Activated naive CD4-positive, alpha-beta T cell treated with anti-CD3 and anti-CD28 coated beads, Interleukin-2, amount 50 U/mL, for 72 hours (primary cell): ENCODE measurements at regions not wholly inside any gene's neighbourhood (a gene's known extent, or its start where the extent isn't known, plus 50 kb on each side); places are given as distances from the start of the nearest gene placed in this dataset.
"Not testable (repeated sequence)": the region's sequence is repeated elsewhere in the genome, so short reads cannot be mapped to it uniquely, and the experiment has no call there.

ENCODE experiments used
- ATAC-seq, 2 donors: fragments of 150-1000 bp; cut with Tn5 transposase; 2 replicates each; pipeline ENCODE4 v1.10.0; 2021; ENCODE audit warnings: mild to moderate bottlenecking in 2 of 2, moderate library complexity in 2 of 2
- DNase-seq, 2 donors: peaks; one replicate each; pipeline ENCODE4 v3.0.0; 2021 to 2022; ENCODE audit warnings: low spot score in 2 of 2
- H3K27ac Mint-ChIP-seq, 2 donors: one replicate each; pipeline ENCODE4 v1.8.0; 2022; ENCODE audit warnings: mild to moderate bottlenecking in 2 of 2, mixed read lengths in 2 of 2
- H3K36me3 Mint-ChIP-seq, 2 donors: one replicate each; pipeline ENCODE4 v1.8.0; 2022; ENCODE audit warnings: mixed read lengths in 2 of 2
- H3K9me3 Mint-ChIP-seq, 2 donors: one replicate each; pipeline ENCODE4 v1.8.0; 2022; ENCODE audit warnings: mixed read lengths in 2 of 2

- H3K9me3 Mint-ChIP-seq: peaks cover 10 to 11% of the 10 kb centered on the region in 2 donors
- H3K27ac Mint-ChIP-seq: peak overlapping the region in 1 of 2 donors; percentile 90
Observed at GRCh38 chr6:157753291-157753690, 69.8 kb upstream of the SNX9 start.

GRCh38 chr6:157753801-157754200, 69.2 kb upstream of the SNX9 start:
- ATAC-seq: peak in 1 of 2 donors; percentile 10
- H3K9me3 Mint-ChIP-seq: peaks cover 10 to 11% of the 10 kb centered on the region in 2 donors
- peaks cover 0 to 34% of the 10 kb centered on the region in 2 donors for H3K36me3 Mint-ChIP-seq
- not testable (repeated sequence) for DNase-seq
- peak overlapping the region in 1 of 2 donors; percentile 90 for H3K27ac Mint-ChIP-seq

More at GRCh38 chr6:157753291-157753690, 69.8 kb upstream of the SNX9 start:
- no peak for DNase-seq
- peaks cover 0 to 34% of the 10 kb centered on the region in 2 donors for H3K36me3 Mint-ChIP-seq
- no peak for ATAC-seq

GRCh38 chr6:157754351-157754750, 68.7 kb upstream of the SNX9 start:
- DNase-seq (no peak), ATAC-seq (no peak)
- Mint-ChIP-seq H3K9me3 (peaks cover 10 to 11% of the 10 kb centered on the region in 2 donors), H3K27ac (peak overlapping the region; percentile 65 to 90), H3K36me3 (peaks cover 0 to 34% of the 10 kb centered on the region in 2 donors)

GRCh38 chr6:157755032-157755745, 67.9 kb upstream of the SNX9 start:
- H3K27ac Mint-ChIP-seq: peak overlapping the region; percentile 90 to 95
- peaks cover 9 to 10% of the 10 kb centered on the region in 2 donors for H3K9me3 Mint-ChIP-seq
- peaks cover 0 to 34% of the 10 kb centered on the region in 2 donors for H3K36me3 Mint-ChIP-seq
- no peak for DNase-seq
- ATAC-seq: peak; percentile 11 to 47

- Mint-ChIP-seq H3K9me3 (peaks cover 5 to 7% of the 10 kb centered on the region in 2 donors), H3K36me3 (peaks cover 0 to 31% of the 10 kb centered on the region in 2 donors), H3K27ac (peak overlapping the region; percentile 90 to 95)
- DNase-seq (peak; percentile 65 to 80), ATAC-seq (peak; percentile 88 to 89)
Observed at GRCh38 chr6:157755746-157756411, 67.2 kb upstream of the SNX9 start.

GRCh38 chr6:157756708-157757429, 66.2 kb upstream of the SNX9 start:
- DNase-seq (peak; percentile 79 to 82), ATAC-seq (peak in 1 of 2 donors; percentile 22)
- Mint-ChIP-seq H3K9me3 (no peaks in the 10 kb centered on the region), H3K36me3 (peaks cover 0 to 21% of the 10 kb centered on the region in 2 donors), H3K27ac (peak overlapping the region; percentile 90 to 95)

GRCh38 chr6:157757430-157758403, 65.3 kb upstream of the SNX9 start:
- H3K36me3 Mint-ChIP-seq: peaks cover 0 to 12% of the 10 kb centered on the region in 2 donors
- no peaks in the 10 kb centered on the region for H3K9me3 Mint-ChIP-seq
- H3K27ac Mint-ChIP-seq: peak overlapping the region; percentile 46 to 90
- DNase-seq (no peak), ATAC-seq (no peak)

GRCh38 chr6:157758516-157759023, 64.5 kb upstream of the SNX9 start:
- ATAC-seq (no peak), DNase-seq (no peak)
- H3K27ac Mint-ChIP-seq: peak overlapping the region in 1 of 2 donors; percentile 90
- H3K9me3 Mint-ChIP-seq: no peaks in the 10 kb centered on the region
- H3K36me3 Mint-ChIP-seq: peaks cover 0 to 4% of the 10 kb centered on the region in 2 donors

- Mint-ChIP-seq H3K27ac (peak overlapping the region in 1 of 2 donors; percentile 90), H3K36me3 (no peaks in the 10 kb centered on the region), H3K9me3 (no peaks in the 10 kb centered on the region)
- ATAC-seq (no peak), DNase-seq (no peak)
Observed at GRCh38 chr6:157759028-157759427, 64.0 kb upstream of the SNX9 start.

- H3K36me3 Mint-ChIP-seq: peaks cover 4 to 5% of the 10 kb centered on the region in 2 donors
- DNase-seq: no peak
- ATAC-seq: no peak
- H3K9me3 Mint-ChIP-seq: no peaks in the 10 kb centered on the region
- peak overlapping the region; percentile 93 to 98 for H3K27ac Mint-ChIP-seq
Observed at GRCh38 chr6:157760137-157760536, 62.9 kb upstream of the SNX9 start.

GRCh38 chr6:157760589-157761330, 62.3 kb upstream of the SNX9 start:
- ATAC-seq: peak in 1 of 2 donors; percentile 21
- DNase-seq: peak in 1 of 2 donors; percentile 33

GRCh38 chr6:157761331-157761921, 61.6 kb upstream of the SNX9 start:
- peak in 1 of 2 donors; percentile 48 for DNase-seq
- H3K27ac Mint-ChIP-seq: peak overlapping the region; percentile 93 to 98
- no peaks in the 10 kb centered on the region for H3K9me3 Mint-ChIP-seq
- peaks cover 4 to 6% of the 10 kb centered on the region in 2 donors for H3K36me3 Mint-ChIP-seq
- ATAC-seq: peak; percentile 48 to 64

More at GRCh38 chr6:157760589-157761330, 62.3 kb upstream of the SNX9 start:
- Mint-ChIP-seq H3K27ac (peak overlapping the region; percentile 93 to 98), H3K36me3 (peaks cover 4 to 6% of the 10 kb centered on the region in 2 donors), H3K9me3 (no peaks in the 10 kb centered on the region)

- ATAC-seq (no peak), DNase-seq (no peak)
- peak overlapping the region; percentile 93 to 98 for H3K27ac Mint-ChIP-seq
- H3K36me3 Mint-ChIP-seq: peaks cover 4 to 9% of the 10 kb centered on the region in 2 donors
- H3K9me3 Mint-ChIP-seq: no peaks in the 10 kb centered on the region
Observed at GRCh38 chr6:157761926-157762325, 61.1 kb upstream of the SNX9 start.

GRCh38 chr6:157762636-157763035, 60.4 kb upstream of the SNX9 start:
- no peaks in the 10 kb centered on the region for H3K9me3 Mint-ChIP-seq
- H3K36me3 Mint-ChIP-seq: peaks cover 4 to 12% of the 10 kb centered on the region in 2 donors
- ATAC-seq (no peak), DNase-seq (no peak)
- H3K27ac Mint-ChIP-seq: peak overlapping the region; percentile 91 to 93
